ENCODE measurements at regions not wholly inside any gene's neighbourhood (a gene's known extent, or its start where the extent isn't known, plus 50 kb on each side); places are given as distances from the start of the nearest gene placed in this dataset.

- no peak for TF ChIP-seq EZH2 (IDR thresholded peaks at IDR 0.05; ENCODE audit: insufficient read depth, poor library complexity, severe bottlenecking)
- TF ChIP-seq EZH2phosphoT487 (IDR thresholded peaks at IDR 0.05; ENCODE audit: insufficient read depth, low read depth) = no peak
Observed at GRCh38 chr3:83601704-83602103, 1357.1 kb upstream of the CADM2 start.
